ENCODE measurements at regions not wholly inside any gene's neighbourhood (a gene's known extent, or its start where the extent isn't known, plus 50 kb on each side); places are given as distances from the start of the nearest gene placed in this dataset.

DNA sequence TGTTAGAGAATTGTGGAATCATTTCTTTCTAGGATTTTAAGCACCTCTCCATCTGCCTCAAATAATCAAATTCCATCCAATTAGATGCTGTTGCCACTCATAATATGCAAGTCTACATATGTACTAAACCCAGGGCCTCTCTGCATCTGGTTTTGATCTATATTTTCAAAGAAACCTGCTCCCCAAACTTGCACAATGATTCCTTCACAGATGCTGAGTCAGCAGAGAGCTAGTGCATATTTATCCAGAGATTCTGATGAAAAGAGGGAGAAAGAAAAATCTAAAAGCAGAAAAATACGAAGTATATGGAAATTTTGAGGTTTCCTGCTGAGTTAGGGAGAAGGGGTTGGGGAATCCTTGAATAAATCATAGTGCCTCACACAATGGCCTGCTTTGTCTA is 235.1 kb upstream of the RBFOX1 start:
- H3K4me2 ChIP-seq (ENCODE audit: low read length) = no peak overlapping the region
- H3K4me1 ChIP-seq (ENCODE audit: control insufficient read depth, low read length) = no peaks in the 10 kb centered on the region
- no peak for TF ChIP-seq EZH2phosphoT487 (IDR thresholded peaks at IDR 0.05; ENCODE audit: borderline replicate concordance, low read length)
- TF ChIP-seq, protein P1, sequence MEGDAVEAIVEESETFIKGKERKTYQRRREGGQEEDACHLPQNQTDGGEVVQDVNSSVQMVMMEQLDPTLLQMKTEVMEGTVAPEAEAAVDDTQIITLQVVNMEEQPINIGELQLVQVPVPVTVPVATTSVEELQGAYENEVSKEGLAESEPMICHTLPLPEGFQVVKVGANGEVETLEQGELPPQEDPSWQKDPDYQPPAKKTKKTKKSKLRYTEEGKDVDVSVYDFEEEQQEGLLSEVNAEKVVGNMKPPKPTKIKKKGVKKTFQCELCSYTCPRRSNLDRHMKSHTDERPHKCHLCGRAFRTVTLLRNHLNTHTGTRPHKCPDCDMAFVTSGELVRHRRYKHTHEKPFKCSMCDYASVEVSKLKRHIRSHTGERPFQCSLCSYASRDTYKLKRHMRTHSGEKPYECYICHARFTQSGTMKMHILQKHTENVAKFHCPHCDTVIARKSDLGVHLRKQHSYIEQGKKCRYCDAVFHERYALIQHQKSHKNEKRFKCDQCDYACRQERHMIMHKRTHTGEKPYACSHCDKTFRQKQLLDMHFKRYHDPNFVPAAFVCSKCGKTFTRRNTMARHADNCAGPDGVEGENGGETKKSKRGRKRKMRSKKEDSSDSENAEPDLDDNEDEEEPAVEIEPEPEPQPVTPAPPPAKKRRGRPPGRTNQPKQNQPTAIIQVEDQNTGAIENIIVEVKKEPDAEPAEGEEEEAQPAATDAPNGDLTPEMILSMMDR (IDR thresholded peaks at IDR 0.05; ENCODE audit: low read depth, low read length, poor library complexity, severe bottlenecking) = no peak

DNA sequence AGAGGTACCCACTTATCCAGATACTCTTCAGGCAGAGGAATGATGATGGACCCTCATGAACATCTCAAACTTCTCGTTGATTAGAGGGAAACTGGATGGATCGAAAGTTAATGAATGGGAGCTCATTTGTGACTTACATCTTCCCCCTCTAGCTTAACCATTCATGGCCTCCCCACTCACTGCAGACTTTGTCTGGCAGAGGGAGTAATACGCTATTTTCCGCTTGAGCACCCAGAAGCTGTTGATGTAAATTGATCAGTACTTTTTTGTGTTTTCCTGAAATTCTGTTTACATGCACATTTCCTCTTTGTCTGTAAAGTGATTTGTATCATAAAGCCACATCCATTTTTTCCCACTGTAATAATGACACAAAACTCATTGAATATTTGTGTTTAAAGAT is 239.1 kb upstream of the RBFOX1 start:
- Histone ChIP-seq H3K27ac (ENCODE audit: low read depth, low read length) (no peak overlapping the region), H3K4me3 (ENCODE audit: low read length) (no peak overlapping the region), H3K27me3 (ENCODE audit: control insufficient read depth, low read length) (no peaks in the 10 kb centered on the region), H3K9me3 (ENCODE audit: control insufficient read depth, insufficient read depth, low read length) (no peaks in the 10 kb centered on the region), H4K20me1 (ENCODE audit: control insufficient read depth, insufficient read depth, low read depth, low read length) (no peaks in the 10 kb centered on the region), H3K4me1 (ENCODE audit: control insufficient read depth, low read length) (no peaks in the 10 kb centered on the region), H3K9me2 (replicated peaks; ENCODE audit: control insufficient read depth, low read length) (no peaks in the 10 kb centered on the region), H3F3A (ENCODE audit: control insufficient read depth, insufficient read depth) (no peaks in the 10 kb centered on the region), H3K36me3 (ENCODE audit: control insufficient read depth, low read length) (no peaks in the 10 kb centered on the region), H3K79me2 (ENCODE audit: control insufficient read depth, low read length) (no peaks in the 10 kb centered on the region), H3K4me2 (ENCODE audit: low read length) (no peak overlapping the region)
- TF ChIP-seq, protein P1 (IDR thresholded peaks at IDR 0.05; ENCODE audit: low read depth, low read length, poor library complexity, severe bottlenecking) = no peak
- no peak for TF ChIP-seq EZH2phosphoT487 (IDR thresholded peaks at IDR 0.05; ENCODE audit: borderline replicate concordance, low read length)

More for the DNA sequence above, 235.1 kb upstream of the RBFOX1 start:
- no peaks in the 10 kb centered on the region for H3K9me2 ChIP-seq (replicated peaks; ENCODE audit: control insufficient read depth, low read length)
- H3K9me3 ChIP-seq (ENCODE audit: control insufficient read depth, insufficient read depth, low read length) = no peaks in the 10 kb centered on the region
- no peak overlapping the region for H3K4me3 ChIP-seq (ENCODE audit: low read length)
- no peaks in the 10 kb centered on the region for H4K20me1 ChIP-seq (ENCODE audit: control insufficient read depth, insufficient read depth, low read depth, low read length)
- H3K27ac ChIP-seq (ENCODE audit: low read depth, low read length) = no peak overlapping the region
- H3F3A ChIP-seq (ENCODE audit: control insufficient read depth, insufficient read depth) = no peaks in the 10 kb centered on the region
- H3K79me2 ChIP-seq (ENCODE audit: control insufficient read depth, low read length) = no peaks in the 10 kb centered on the region
- H3K27me3 ChIP-seq (ENCODE audit: control insufficient read depth, low read length) = no peaks in the 10 kb centered on the region
- H3K36me3 ChIP-seq (ENCODE audit: control insufficient read depth, low read length) = no peaks in the 10 kb centered on the region

DNA sequence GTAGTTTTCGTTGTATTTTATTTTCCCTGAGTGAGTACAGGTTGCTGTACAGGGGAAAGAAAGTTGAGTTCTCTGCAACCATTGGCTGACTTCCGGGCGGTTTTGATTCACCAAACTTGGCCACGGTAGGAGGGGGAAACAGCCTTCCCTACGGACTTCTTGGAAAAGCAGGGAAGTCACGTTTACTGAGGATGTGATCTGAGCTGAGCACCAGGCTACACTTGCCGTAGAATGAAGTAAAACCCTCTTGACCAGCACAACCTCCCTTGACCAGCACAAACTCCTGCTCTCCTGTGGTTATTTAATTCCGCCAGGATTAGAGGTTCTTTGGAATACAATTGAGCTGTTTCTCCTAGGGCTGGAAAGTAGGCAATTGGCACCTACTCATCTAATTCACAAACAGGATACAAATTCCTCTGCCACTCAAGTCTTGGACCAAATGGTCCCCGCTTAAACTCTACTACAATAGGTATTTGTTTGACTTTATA is 242.0 kb upstream of the RBFOX1 start:
- no peaks in the 10 kb centered on the region for H3K9me2 ChIP-seq (replicated peaks; ENCODE audit: control insufficient read depth, low read length)
- H3K27me3 ChIP-seq (ENCODE audit: control insufficient read depth, low read length) = no peaks in the 10 kb centered on the region
- no peaks in the 10 kb centered on the region for H3K36me3 ChIP-seq (ENCODE audit: control insufficient read depth, low read length)
- H3K9me3 ChIP-seq (ENCODE audit: control insufficient read depth, insufficient read depth, low read length) = no peaks in the 10 kb centered on the region
- no peak overlapping the region for H3K4me2 ChIP-seq (ENCODE audit: low read length)
- H3K4me3 ChIP-seq (ENCODE audit: low read length) = no peak overlapping the region
- H4K20me1 ChIP-seq (ENCODE audit: control insufficient read depth, insufficient read depth, low read depth, low read length) = no peaks in the 10 kb centered on the region
- TF ChIP-seq, protein P1 (IDR thresholded peaks at IDR 0.05; ENCODE audit: low read depth, low read length, poor library complexity, severe bottlenecking) = no peak
- TF ChIP-seq EZH2phosphoT487 (IDR thresholded peaks at IDR 0.05; ENCODE audit: borderline replicate concordance, low read length) = no peak
- no peaks in the 10 kb centered on the region for H3K79me2 ChIP-seq (ENCODE audit: control insufficient read depth, low read length)
- no peak overlapping the region for H3K27ac ChIP-seq (ENCODE audit: low read depth, low read length)
- no peaks in the 10 kb centered on the region for H3K4me1 ChIP-seq (ENCODE audit: control insufficient read depth, low read length)
- no peaks in the 10 kb centered on the region for H3F3A ChIP-seq (ENCODE audit: control insufficient read depth, insufficient read depth)
